HEK293 (cell line): ENCODE measurements at regions not wholly inside any gene's neighbourhood (a gene's known extent, or its start where the extent isn't known, plus 50 kb on each side); places are given as distances from the start of the nearest gene placed in this dataset.

ENCODE experiments used
- CTCF ChIA-PET: fragments of 350-600 bp; formaldehyde crosslinking; extraction: SDS; loops from one replicate; lab custom pipeline; 2021; ENCODE audit warnings: antibody characterized with exemption; lab: Yijun Ruan, JAX
- POLR2A ChIA-PET: fragments of 300-600 bp; formaldehyde crosslinking; extraction: SDS; loops from one replicate; lab custom pipeline; 2020; ENCODE audit warnings: antibody characterized with exemption, inconsistent platforms; lab: Yijun Ruan, JAX
- H3K27ac ChIP-seq: fragments of 200-500 bp; sonication (Bioruptor generic); 2 replicates; pipeline ENCODE4 v1.5.1; 2014; ENCODE audit warnings: low read depth, low read length, control low read depth, inconsistent platforms; ENCODE audit errors: extremely low read depth
- H3K36me3 ChIP-seq, 2 experiments: fragments of 200-500 bp in 1 of 2; sonication (Bioruptor generic) in 1 of 2; 1 replicate in 1 of 2; 2 replicates in 1 of 2; pipeline ENCODE4 v1.5.1; 2014 to 2017; ENCODE audit warnings: inconsistent platforms in 2 of 2, low read length in 2 of 2; ENCODE audit not compliant: control insufficient read depth in 2 of 2, insufficient read depth in 1 of 2
- H3K4me1 ChIP-seq: fragments of 200-500 bp; sonication (Bioruptor generic); 2 replicates; pipeline ENCODE4 v1.5.1; 2014; ENCODE audit warnings: mild to moderate bottlenecking, low read length, inconsistent platforms; ENCODE audit not compliant: control insufficient read depth, insufficient read depth
- H3K4me3 ChIP-seq: 2 replicates; pipeline ENCODE4 v1.5.1; 2011; ENCODE audit warnings: low read depth, mild to moderate bottlenecking, control low read depth, low read length, moderate library complexity
- H3K9me3 ChIP-seq: fragments of 200-500 bp; sonication (Bioruptor generic); 2 replicates; pipeline ENCODE4 v1.5.1; 2014; ENCODE audit warnings: low read depth, low read length, inconsistent platforms; ENCODE audit not compliant: control insufficient read depth, insufficient read depth
- GLIS1 ChIP-seq: fragments of 450-650 bp; formaldehyde crosslinking; IDR thresholded peaks from 2 replicates; pipeline ENCODE4 v1.5.1; 2016; ENCODE audit warnings: missing biosample characterization, missing genetic modification characterization
- KLF9 ChIP-seq: fragments of 450-650 bp; formaldehyde crosslinking; IDR thresholded peaks from 2 replicates; pipeline ENCODE4 v1.5.1; 2016; ENCODE audit warnings: missing biosample characterization, missing genetic modification characterization, low read depth
- PRDM1 ChIP-seq: fragments of 450-650 bp; formaldehyde crosslinking; IDR thresholded peaks from 2 replicates; pipeline ENCODE4; 2016; ENCODE audit warnings: missing biosample characterization, missing genetic modification characterization
- TRIM28 ChIP-seq: IDR thresholded peaks from 2 replicates; pipeline ENCODE4 v1.6.1; 2011; ENCODE audit warnings: low read length, control low read depth, borderline replicate concordance
- ZBTB17 ChIP-seq: fragments of 450-650 bp; formaldehyde crosslinking; IDR thresholded peaks from 2 replicates; pipeline ENCODE4 v1.5.1; 2016; ENCODE audit warnings: missing biosample characterization, missing genetic modification characterization
- ZBTB20 ChIP-seq: fragments of 450-650 bp; formaldehyde crosslinking; IDR thresholded peaks from 2 replicates; pipeline ENCODE4 v1.5.1; 2016; ENCODE audit warnings: missing biosample characterization, missing genetic modification characterization
- ZBTB21 ChIP-seq: fragments of 450-650 bp; formaldehyde crosslinking; IDR thresholded peaks from 2 replicates; pipeline ENCODE4 v1.5.1; 2017; ENCODE audit warnings: missing biosample characterization, missing genetic modification characterization
- ZFHX2 ChIP-seq: fragments of 450-650 bp; formaldehyde crosslinking; conservative IDR thresholded peaks from 2 replicates; pipeline ENCODE4 v1.5.1; 2016; ENCODE audit warnings: missing biosample characterization, missing genetic modification characterization
- ZNF112 ChIP-seq: fragments of 450-650 bp; formaldehyde crosslinking; IDR thresholded peaks from 2 replicates; pipeline ENCODE4 v1.5.0; 2017; ENCODE audit warnings: missing biosample characterization, missing genetic modification characterization
- ZNF248 ChIP-seq: fragments of 450-650 bp; formaldehyde crosslinking; IDR thresholded peaks from 2 replicates; pipeline ENCODE4 v1.5.1; 2017; ENCODE audit warnings: missing biosample characterization, missing genetic modification characterization
- ZNF266 ChIP-seq: fragments of 450-650 bp; formaldehyde crosslinking; IDR thresholded peaks from 2 replicates; pipeline ENCODE4 v1.5.1; 2016; ENCODE audit warnings: missing biosample characterization, missing genetic modification characterization, low read depth
- ZNF311 ChIP-seq: fragments of 450-650 bp; formaldehyde crosslinking; IDR thresholded peaks from 2 replicates; pipeline ENCODE4 v1.5.1; 2017; ENCODE audit warnings: missing biosample characterization, missing genetic modification characterization, borderline replicate concordance
- ZNF341 ChIP-seq: fragments of 450-650 bp; formaldehyde crosslinking; IDR thresholded peaks from 2 replicates; pipeline ENCODE4; 2016; ENCODE audit warnings: low read depth, missing biosample characterization, missing genetic modification characterization
- ZNF350 ChIP-seq: fragments of 450-650 bp; formaldehyde crosslinking; IDR thresholded peaks from 2 replicates; pipeline ENCODE4 v1.5.0; 2017; ENCODE audit warnings: missing biosample characterization, mild to moderate bottlenecking, missing genetic modification characterization
- ZNF362 ChIP-seq: fragments of 450-650 bp; formaldehyde crosslinking; IDR thresholded peaks from 2 replicates; pipeline ENCODE4 v1.5.1; 2016; ENCODE audit warnings: missing biosample characterization, missing genetic modification characterization
- ZNF398 ChIP-seq: fragments of 450-650 bp; formaldehyde crosslinking; IDR thresholded peaks from 2 replicates; pipeline ENCODE4 v1.5.1; 2017; ENCODE audit warnings: missing biosample characterization, missing genetic modification characterization
- ZNF548 ChIP-seq: fragments of 450-650 bp; formaldehyde crosslinking; IDR thresholded peaks from 2 replicates; pipeline ENCODE4 v1.5.1; 2016; ENCODE audit warnings: missing biosample characterization, missing genetic modification characterization
- ZNF580 ChIP-seq: fragments of 450-650 bp; formaldehyde crosslinking; IDR thresholded peaks from 2 replicates; pipeline ENCODE4 v1.5.1; 2016; ENCODE audit warnings: missing biosample characterization, missing genetic modification characterization
- ZNF747 ChIP-seq: fragments of 450-650 bp; formaldehyde crosslinking; IDR thresholded peaks from 2 replicates; pipeline ENCODE4 v1.5.1; 2016; ENCODE audit warnings: missing biosample characterization, missing genetic modification characterization
- ZNF76 ChIP-seq: fragments of 450-650 bp; formaldehyde crosslinking; IDR thresholded peaks from 2 replicates; pipeline ENCODE4; 2016; ENCODE audit warnings: low read depth, missing biosample characterization, missing genetic modification characterization, borderline replicate concordance
- ZSCAN23 ChIP-seq: fragments of 450-650 bp; formaldehyde crosslinking; IDR thresholded peaks from 2 replicates; pipeline ENCODE4 v1.5.1; 2016; ENCODE audit warnings: missing biosample characterization, missing genetic modification characterization

GRCh38 chr3:59320080-59320479 lies 270.3 kb upstream of the CFAP20DC start:
- Histone ChIP-seq H3K36me3 (no peaks in the 10 kb centered on the region), H3K9me3 (no peaks in the 10 kb centered on the region), H3K4me1 (no peaks in the 10 kb centered on the region), H3K4me3 (no peak overlapping the region), H3K27ac (no peak overlapping the region)
- TF ChIP-seq KLF9 (no peak), TRIM28 (0 out of 2 replicates have a peak, but pooled peaks have one; percentile 30), ZBTB21 (tag by site-specific recombination) (no peak), PRDM1 (no peak), ZBTB20 (no peak), ZNF398 (tag by site-specific recombination) (no peak)
- ChIA-PET POLR2A (no interaction called here), CTCF (interaction anchor here (1.0 kb wide), 1 partner anchor 34 kb away, joined by 3 read pairs; no protein-coding TSS in a partner anchor)

- no peak overlapping the region for H3K4me3 ChIP-seq
- POLR2A ChIA-PET, result no interaction called here
- no peaks in the 10 kb centered on the region for H3K4me1 ChIP-seq
- H3K36me3 ChIP-seq, result no peaks in the 10 kb centered on the region
- TF ChIP-seq ZBTB17 (tag by site-specific recombination) (no peak), ZNF248 (tag by site-specific recombination) (no peak), ZNF580 (no peak), ZNF350 (no peak), ZNF362 (tag by site-specific recombination) (no peak), ZSCAN23 (tag by site-specific recombination) (no peak), ZNF112 (tag by site-specific recombination) (no peak), ZNF311 (tag by site-specific recombination) (no peak), ZFHX2 (tag by site-specific recombination) (no peak), ZNF266 (tag by site-specific recombination) (no peak), GLIS1 (no peak), ZNF398 (tag by site-specific recombination) (no peak), ZNF548 (tag by site-specific recombination) (no peak), ZNF76 (no peak), ZNF341 (tag by site-specific recombination) (no peak), ZNF747 (no peak)
- TF ChIP-seq, all 188 proteins: peak for 0
- H3K27ac ChIP-seq, result no peak overlapping the region
- no peaks in the 10 kb centered on the region for H3K9me3 ChIP-seq
- CTCF ChIA-PET, result no interaction called here
Measured at GRCh38 chr3:59319442-59319841, 269.6 kb upstream of the CFAP20DC start.
